HFF-Myc (cell line): ENCODE measurements at regions not wholly inside any gene's neighbourhood (a gene's known extent, or its start where the extent isn't known, plus 50 kb on each side); places are given as distances from the start of the nearest gene placed in this dataset.

Experiments used
- DNase-seq: peaks from one replicate; pipeline ENCODE4 v3.0.0-alpha.2; 2011; ENCODE audit warnings: low read depth; ENCODE audit errors: extremely low read depth
- H3K4me3 ChIP-seq: replicated peaks from 2 replicates; pipeline ENCODE4 v1.5.1; 2011; ENCODE audit warnings: low read depth, mild to moderate bottlenecking, control low read depth, low read length
- TF ChIP-seq, protein P1 (sequence below): IDR thresholded peaks from 2 replicates; pipeline ENCODE4 v1.5.1; 2012; ENCODE audit warnings: mild to moderate bottlenecking, low read depth, low read length, control low read depth; ENCODE audit errors: missing control alignments

DNA sequence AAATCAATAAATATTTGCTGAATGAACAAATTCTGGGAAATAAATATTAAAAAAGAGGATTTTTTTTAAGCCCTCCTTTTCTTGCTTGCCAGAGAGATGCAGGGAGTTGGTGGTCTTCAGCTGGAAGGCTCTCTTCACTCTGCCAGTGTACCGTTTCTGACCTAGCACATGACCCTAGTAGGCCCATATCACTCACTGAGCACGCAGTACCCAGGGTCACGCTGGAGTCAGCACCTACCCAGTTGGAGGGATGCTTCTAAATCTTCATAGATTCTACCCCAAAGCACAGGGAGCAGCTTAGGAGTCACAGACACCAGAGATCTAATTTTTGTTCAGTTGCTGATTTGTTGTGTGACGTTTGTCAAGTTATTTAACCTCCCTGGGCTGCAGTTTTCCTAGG lies 195.4 kb upstream of the TBX3 start:
- no peak for DNase-seq
- TF ChIP-seq, protein P1, sequence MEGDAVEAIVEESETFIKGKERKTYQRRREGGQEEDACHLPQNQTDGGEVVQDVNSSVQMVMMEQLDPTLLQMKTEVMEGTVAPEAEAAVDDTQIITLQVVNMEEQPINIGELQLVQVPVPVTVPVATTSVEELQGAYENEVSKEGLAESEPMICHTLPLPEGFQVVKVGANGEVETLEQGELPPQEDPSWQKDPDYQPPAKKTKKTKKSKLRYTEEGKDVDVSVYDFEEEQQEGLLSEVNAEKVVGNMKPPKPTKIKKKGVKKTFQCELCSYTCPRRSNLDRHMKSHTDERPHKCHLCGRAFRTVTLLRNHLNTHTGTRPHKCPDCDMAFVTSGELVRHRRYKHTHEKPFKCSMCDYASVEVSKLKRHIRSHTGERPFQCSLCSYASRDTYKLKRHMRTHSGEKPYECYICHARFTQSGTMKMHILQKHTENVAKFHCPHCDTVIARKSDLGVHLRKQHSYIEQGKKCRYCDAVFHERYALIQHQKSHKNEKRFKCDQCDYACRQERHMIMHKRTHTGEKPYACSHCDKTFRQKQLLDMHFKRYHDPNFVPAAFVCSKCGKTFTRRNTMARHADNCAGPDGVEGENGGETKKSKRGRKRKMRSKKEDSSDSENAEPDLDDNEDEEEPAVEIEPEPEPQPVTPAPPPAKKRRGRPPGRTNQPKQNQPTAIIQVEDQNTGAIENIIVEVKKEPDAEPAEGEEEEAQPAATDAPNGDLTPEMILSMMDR: no peak
- H3K4me3 ChIP-seq: no peak overlapping the region

DNA sequence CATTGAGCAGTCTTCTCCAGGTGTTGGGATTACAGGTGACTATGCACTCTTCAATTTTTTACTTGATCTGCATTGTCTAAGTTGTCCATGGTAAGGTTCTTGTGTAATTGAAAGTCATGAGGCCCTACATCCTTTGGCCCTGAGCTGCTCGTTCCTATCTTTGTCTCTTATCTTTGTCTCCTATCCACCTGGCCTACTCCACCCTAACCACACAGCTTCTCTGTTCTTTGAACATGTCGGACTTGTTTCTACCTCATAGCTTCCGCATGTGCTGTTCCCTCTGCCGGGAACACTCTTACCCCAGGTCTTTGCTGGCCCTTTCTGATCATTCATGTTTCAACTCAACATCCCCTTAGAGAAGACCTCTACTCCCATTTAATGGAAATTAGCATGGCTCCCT lies 194.8 kb upstream of the TBX3 start:
- TF ChIP-seq, protein P1: no peak
- no peak for DNase-seq
- no peak overlapping the region for H3K4me3 ChIP-seq

DNA sequence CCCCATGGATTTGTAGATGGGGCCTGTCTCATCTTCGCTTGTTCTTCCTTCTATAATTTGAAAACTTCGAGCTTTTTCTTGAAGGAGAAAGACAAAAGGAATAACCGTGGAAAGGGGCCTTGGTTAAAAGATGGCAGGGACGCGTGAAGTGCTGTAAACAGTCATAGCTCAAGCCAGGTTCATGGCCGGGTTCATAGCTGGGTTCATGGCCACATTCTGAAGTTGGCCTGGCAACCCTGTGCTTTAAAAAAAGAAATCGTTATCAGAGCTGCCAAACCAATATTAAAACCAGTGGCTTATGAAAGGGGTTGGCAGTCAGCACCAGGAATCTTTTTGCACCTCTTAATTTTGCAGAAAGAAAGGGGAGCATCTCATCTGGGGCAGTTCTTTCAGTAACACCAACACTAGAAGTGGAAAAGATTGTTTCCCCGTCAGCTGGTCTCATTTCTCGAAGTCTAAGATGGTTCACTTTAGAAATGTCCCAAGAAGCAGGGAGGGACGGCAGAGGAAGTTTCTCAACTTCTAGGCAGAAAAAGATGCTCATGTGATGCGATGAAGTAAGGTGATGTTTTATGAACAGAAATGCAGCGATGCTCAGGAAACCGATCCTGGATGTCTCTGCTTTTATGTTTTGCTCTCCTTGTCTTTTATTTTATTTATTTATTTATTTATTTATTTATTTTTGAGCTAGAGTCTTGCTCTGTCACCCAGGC lies 193.1 kb upstream of the TBX3 start:
- TF ChIP-seq, protein P1: no peak
- no peak for DNase-seq

DNA sequence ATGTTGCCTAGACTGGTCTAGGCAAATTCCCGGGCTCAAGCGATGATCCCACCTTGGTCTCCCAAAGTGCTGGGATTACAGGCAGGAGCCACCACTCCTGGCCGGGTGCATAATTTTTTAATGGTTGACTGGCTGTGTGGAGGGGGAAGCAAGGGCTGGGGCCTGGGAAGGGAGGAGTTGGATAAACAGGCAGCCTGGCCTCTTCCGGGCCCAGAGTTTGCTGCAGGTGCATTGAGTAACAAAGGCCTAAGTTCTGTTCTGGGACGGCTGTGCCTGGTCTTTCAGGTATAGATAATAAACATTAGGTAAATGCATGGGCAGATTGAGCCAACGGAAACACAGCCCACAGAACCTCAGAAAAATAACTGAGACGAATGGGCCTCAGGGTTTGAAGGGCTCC lies 191.3 kb upstream of the TBX3 start:
- TF ChIP-seq, protein P1: no peak
- DNase-seq: no peak
- no peak overlapping the region for H3K4me3 ChIP-seq

More for the DNA sequence above, 193.1 kb upstream of the TBX3 start:
- H3K4me3 ChIP-seq: no peak overlapping the region

DNA sequence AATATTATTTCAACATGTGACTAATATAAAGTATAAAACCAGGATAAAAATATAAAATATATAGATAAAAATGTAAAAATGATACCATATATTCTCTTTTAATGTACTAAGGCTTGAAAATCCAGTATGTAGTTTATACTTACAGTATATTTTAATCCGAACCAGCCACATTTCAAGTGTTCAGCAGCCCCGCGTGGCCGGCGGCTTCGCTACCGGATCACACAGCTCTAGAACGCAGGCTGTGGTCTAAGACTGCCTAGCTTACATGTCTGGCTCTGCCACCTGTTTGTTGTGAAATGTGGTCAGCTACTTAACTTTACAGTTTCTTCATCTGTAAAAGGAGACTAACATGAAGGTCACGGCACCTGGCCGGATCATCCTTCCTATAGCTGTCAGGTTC lies 189.7 kb upstream of the TBX3 start:
- no peak overlapping the region for H3K4me3 ChIP-seq
- no peak for DNase-seq

DNA sequence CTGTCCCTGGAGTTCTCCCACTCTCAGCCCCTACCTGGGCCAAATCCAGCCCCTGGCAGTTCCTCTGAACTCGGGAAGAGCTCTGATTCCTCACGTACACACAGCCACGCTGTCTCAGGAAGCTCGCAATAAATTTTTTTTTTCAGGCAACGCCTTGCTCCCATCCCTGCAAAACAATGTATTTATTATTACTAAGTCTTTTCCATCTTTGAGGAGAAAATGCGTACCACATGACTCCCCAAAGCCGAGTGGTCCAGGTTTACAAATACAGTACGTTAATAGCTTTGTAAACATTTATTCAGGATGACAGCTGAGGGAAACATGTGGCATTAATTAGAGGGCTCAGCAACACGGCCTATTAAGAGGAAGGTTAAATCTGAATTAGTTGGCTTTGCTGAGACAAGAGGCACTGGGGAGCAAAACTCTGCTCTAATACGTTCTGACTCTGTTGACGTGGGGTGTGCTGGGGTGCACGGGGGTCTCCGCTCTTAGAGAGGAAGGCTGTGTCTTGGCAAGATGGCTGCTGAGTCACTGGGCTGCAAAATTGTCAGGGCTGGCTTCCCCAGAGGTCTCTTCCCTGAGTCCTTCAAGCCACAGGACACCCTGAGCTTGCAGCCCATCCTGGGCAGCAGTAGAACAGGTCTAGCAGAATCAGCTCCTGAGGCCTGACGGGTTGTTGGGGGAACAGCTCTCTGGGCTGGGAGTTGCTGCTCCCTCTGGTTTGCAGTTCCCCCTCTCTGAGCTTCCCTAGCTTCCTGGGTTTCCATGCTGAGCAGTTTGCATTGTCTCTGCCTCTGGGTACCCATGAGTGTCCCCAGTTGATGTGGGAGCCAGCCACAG lies 185.2 kb upstream of the TBX3 start:
- TF ChIP-seq, protein P1: no peak
- H3K4me3 ChIP-seq: no peak overlapping the region
- DNase-seq: peak; percentile 97

More for the DNA sequence above, 189.7 kb upstream of the TBX3 start:
- TF ChIP-seq, protein P1: no peak
